Liver (tissue), 8 donors: ENCODE measurements at regions not wholly inside any gene's neighbourhood (a gene's known extent, or its start where the extent isn't known, plus 50 kb on each side); places are given as distances from the start of the nearest gene placed in this dataset.

Experiments used
- DNase-seq: peaks from one replicate; pipeline ENCODE4 v3.0.0-alpha.2; 2017; ENCODE audit warnings: low spot score
- H3K27ac ChIP-seq, 2 donors: one replicate each; pipeline ENCODE4 v1.7.0; 2013; ENCODE audit warnings: inconsistent platforms in 2 of 2, low read length in 2 of 2, control low read depth in 1 of 2, low read depth in 1 of 2, mild to moderate bottlenecking in 1 of 2
- H3K27me3 ChIP-seq, 4 donors: one replicate each; pipeline versions ENCODE4 v1.6.1 to v1.7.0; 2013; ENCODE audit warnings: low read length in 3 of 4, inconsistent platforms in 1 of 4, mild to moderate bottlenecking in 1 of 4, moderate library complexity in 1 of 4; ENCODE audit not compliant: control insufficient read depth in 4 of 4, insufficient read depth in 4 of 4
- H3K36me3 ChIP-seq, 4 donors: one replicate each; pipeline versions ENCODE4 v1.6.1 to v1.7.0; 2013; ENCODE audit warnings: low read length in 3 of 4, mild to moderate bottlenecking in 3 of 4, low read depth in 1 of 4, moderate library complexity in 1 of 4; ENCODE audit not compliant: control insufficient read depth in 4 of 4, insufficient read depth in 3 of 4
- H3K4me1 ChIP-seq, 4 donors: one replicate each; pipeline versions ENCODE4 v1.6.1 to v1.7.0; 2013; ENCODE audit warnings: low read length in 3 of 4, mild to moderate bottlenecking in 3 of 4, moderate library complexity in 1 of 4; ENCODE audit not compliant: control insufficient read depth in 4 of 4, insufficient read depth in 4 of 4
- H3K4me3 ChIP-seq, 3 donors: one replicate each; pipeline versions ENCODE4 v1.6.1 to v1.7.0; 2013; ENCODE audit warnings: low read length in 3 of 3, control low read depth in 1 of 3, low read depth in 1 of 3, mild to moderate bottlenecking in 1 of 3
- H3K9ac ChIP-seq, 2 donors: one replicate each; pipeline ENCODE4 v1.7.0; 2013; ENCODE audit warnings: low read length in 2 of 2, mild to moderate bottlenecking in 2 of 2, moderate library complexity in 2 of 2, control low read depth in 1 of 2, low read depth in 1 of 2
- H3K9me3 ChIP-seq, 4 donors: one replicate each; pipeline versions ENCODE4 v1.6.1 to v1.7.0; 2013; ENCODE audit warnings: low read length in 3 of 4; ENCODE audit not compliant: control insufficient read depth in 4 of 4
- ATF3 ChIP-seq: IDR thresholded peaks from 2 replicates; pipeline ENCODE4 v1.6.1; 2016; ENCODE audit warnings: antibody characterized with exemption
- CTCF ChIP-seq: fragments of 150-350 bp; IDR thresholded peaks from 2 replicates; pipeline ENCODE4 v1.5.1; 2017; ENCODE audit warnings: improper control_type of control experiment, low read depth, low read length; ENCODE audit not compliant: missing input control
- EGR1 ChIP-seq, 2 donors: IDR thresholded peaks; 2 replicates each; pipeline ENCODE4 v1.6.1; 2016 to 2018; ENCODE audit warnings: antibody characterized with exemption in 2 of 2, low read depth in 2 of 2
- FOXA1 ChIP-seq: IDR thresholded peaks from 2 replicates; pipeline ENCODE4 v1.6.1; 2016; ENCODE audit warnings: antibody characterized with exemption
- FOXA2 ChIP-seq: IDR thresholded peaks from 2 replicates; pipeline ENCODE4 v1.6.1; 2016; ENCODE audit warnings: antibody characterized with exemption
- GABPA ChIP-seq, 2 donors: IDR thresholded peaks in 1 of 2; conservative IDR thresholded peaks in 1 of 2; 2 replicates each; pipeline ENCODE4 v1.6.1; 2016; ENCODE audit warnings: antibody characterized with exemption in 2 of 2, mild to moderate bottlenecking in 1 of 2, moderate library complexity in 1 of 2
- HNF4A ChIP-seq, 2 donors: conservative IDR thresholded peaks; 2 replicates each; pipeline ENCODE4 v1.6.1; 2016; ENCODE audit warnings: antibody characterized with exemption in 2 of 2, mild to moderate bottlenecking in 2 of 2
- HNF4G ChIP-seq: IDR thresholded peaks from 2 replicates; pipeline ENCODE4 v1.6.1; 2016; ENCODE audit warnings: antibody characterized with exemption
- JUND ChIP-seq, 2 donors: IDR thresholded peaks; 2 replicates each; pipeline ENCODE4 v1.6.1; 2016; ENCODE audit warnings: antibody characterized with exemption in 2 of 2
- MAX ChIP-seq: IDR thresholded peaks from 2 replicates; pipeline ENCODE4 v1.6.1; 2016; ENCODE audit warnings: antibody characterized with exemption
- NR2F2 ChIP-seq: IDR thresholded peaks from 2 replicates; pipeline ENCODE4 v1.6.1; 2016; ENCODE audit warnings: antibody characterized with exemption
- RAD21 ChIP-seq, 2 donors: IDR thresholded peaks; 2 replicates each; pipeline ENCODE4 v1.6.1; 2016; ENCODE audit warnings: antibody characterized with exemption in 2 of 2, mild to moderate bottlenecking in 2 of 2
- REST ChIP-seq: IDR thresholded peaks from 2 replicates; pipeline ENCODE4 v1.6.1; 2016; ENCODE audit warnings: antibody characterized with exemption, mild to moderate bottlenecking
- RXRA ChIP-seq, 2 donors: IDR thresholded peaks; 2 replicates each; pipeline ENCODE4 v1.6.1; 2017 to 2018; ENCODE audit warnings: antibody characterized with exemption in 2 of 2, mild to moderate bottlenecking in 1 of 2
- SP1 ChIP-seq: IDR thresholded peaks from 2 replicates; pipeline ENCODE4 v1.6.1; 2018; ENCODE audit warnings: antibody characterized with exemption, mild to moderate bottlenecking
- TAF1 ChIP-seq: conservative IDR thresholded peaks from 2 replicates; pipeline ENCODE4 v1.6.1; 2016; ENCODE audit warnings: antibody characterized with exemption, mild to moderate bottlenecking
- YY1 ChIP-seq: IDR thresholded peaks from 2 replicates; pipeline ENCODE4 v1.6.1; 2016; ENCODE audit warnings: antibody characterized with exemption, mild to moderate bottlenecking
- ZBTB33 ChIP-seq: IDR thresholded peaks from 2 replicates; pipeline ENCODE4 v1.6.1; 2016; ENCODE audit warnings: antibody characterized with exemption
- whole genome bisulfite sequencing: extraction: QIAGEN DNeasy Blood & Tissue Kit; methylation state at CpG from one replicate; pipeline ENCODE4 v1.1.7; 2013; 5-methylcytosine and 5-hydroxymethylcytosine counted together
- donor health status: healthy.
- donor health status: healthy.
- donor health status: healthy.
- donor health status: healthy.
- donor health status: healthy.

GRCh38 chr6:156110249-156110648 lies 654.6 kb upstream of the NOX3 start:
- WGBS, result 68% methylated on average over 2 of the region's 2 CpGs
- Histone ChIP-seq H3K27ac (no peak overlapping the region), H3K9me3 (no peaks in the 10 kb centered on the region), H3K36me3 (no peaks in the 10 kb centered on the region), H3K9ac (no peak overlapping the region), H3K4me1 (no peaks in the 10 kb centered on the region), H3K4me3 (no peak overlapping the region), H3K27me3 (no peaks in the 10 kb centered on the region)
- no peak for TF ChIP-seq FOXA2
- TF ChIP-seq HNF4G, result no peak
- no peak for TF ChIP-seq TAF1
- no peak for TF ChIP-seq REST
- TF ChIP-seq MAX, result no peak
- no peak for TF ChIP-seq SP1
- no peak for TF ChIP-seq JUND (IDR thresholded peaks at IDR 0.05)
- TF ChIP-seq ZBTB33, result no peak
- no peak for TF ChIP-seq GABPA (IDR thresholded peaks at IDR 0.05 in 1 of 2, conservative IDR thresholded peaks at IDR 0.05 in 1 of 2)
- no peak for TF ChIP-seq FOXA1
- TF ChIP-seq HNF4A (conservative IDR thresholded peaks at IDR 0.05), result no peak
- no peak for TF ChIP-seq EGR1 (IDR thresholded peaks at IDR 0.05; ENCODE audit: low read depth in 2 of 2)
- TF ChIP-seq NR2F2, result no peak
- no peak for TF ChIP-seq ATF3
- no peak for TF ChIP-seq CTCF
- TF ChIP-seq YY1, result no peak
- no peak for TF ChIP-seq RAD21 (IDR thresholded peaks at IDR 0.05)
- no peak for TF ChIP-seq RXRA (IDR thresholded peaks at IDR 0.05)
- DNase-seq, result no peak

GRCh38 chr6:156109713-156110112 lies 654.1 kb upstream of the NOX3 start:
- Histone ChIP-seq H3K36me3 (no peaks in the 10 kb centered on the region), H3K27me3 (no peaks in the 10 kb centered on the region), H3K9ac (no peak overlapping the region), H3K4me3 (no peak overlapping the region), H3K9me3 (no peaks in the 10 kb centered on the region), H3K27ac (no peak overlapping the region), H3K4me1 (no peaks in the 10 kb centered on the region)
- no peak for DNase-seq
- WGBS, result 73% methylated on average over 1 of the region's 1 CpG
- TF ChIP-seq JUND (IDR thresholded peaks at IDR 0.05), result no peak
- no peak for TF ChIP-seq GABPA (IDR thresholded peaks at IDR 0.05 in 1 of 2, conservative IDR thresholded peaks at IDR 0.05 in 1 of 2)
- no peak for TF ChIP-seq CTCF
- no peak for TF ChIP-seq FOXA1
- TF ChIP-seq RAD21 (IDR thresholded peaks at IDR 0.05), result no peak
- no peak for TF ChIP-seq ZBTB33
- no peak for TF ChIP-seq FOXA2
- no peak for TF ChIP-seq MAX
